Loucy (cell line): ENCODE measurements at regions not wholly inside any gene's neighbourhood (a gene's known extent, or its start where the extent isn't known, plus 50 kb on each side); places are given as distances from the start of the nearest gene placed in this dataset.

ENCODE experiments used
- H2AFZ ChIP-seq: fragments of 200-600 bp; sonication (generic); 2 replicates; pipeline ENCODE4 v1.6.0; 2016; ENCODE audit warnings: antibody characterized with exemption, mild to moderate bottlenecking, low read length, moderate library complexity
- H3F3A ChIP-seq: fragments of 200-600 bp; 2 replicates; pipeline ENCODE4 v1.6.0; 2016; ENCODE audit warnings: antibody characterized with exemption, low read depth, mild to moderate bottlenecking
- H3K27me3 ChIP-seq: fragments of 200-600 bp; sonication (generic); 2 replicates; pipeline ENCODE4 v1.6.1; 2014; ENCODE audit warnings: low read length, mild to moderate bottlenecking; ENCODE audit not compliant: insufficient read depth, poor library complexity, severe bottlenecking
- H3K36me3 ChIP-seq: fragments of 200-600 bp; sonication (generic); 2 replicates; pipeline ENCODE4 v1.6.1; 2016; ENCODE audit warnings: low read length; ENCODE audit not compliant: insufficient read depth
- H3K4me1 ChIP-seq: fragments of 200-600 bp; sonication (generic); 2 replicates; pipeline ENCODE4 v1.5.1; 2014; ENCODE audit warnings: low read length, mild to moderate bottlenecking; ENCODE audit not compliant: insufficient read depth, poor library complexity, severe bottlenecking
- H3K4me2 ChIP-seq: fragments of 200-600 bp; sonication (generic); 2 replicates; pipeline ENCODE4 v1.6.0; 2014; ENCODE audit warnings: antibody characterized with exemption, low read length, low read depth, mild to moderate bottlenecking; ENCODE audit not compliant: poor library complexity, severe bottlenecking
- H3K4me3 ChIP-seq: fragments of 200-600 bp; sonication (generic); 2 replicates; pipeline ENCODE4 v1.5.1; 2014; ENCODE audit warnings: low read length, mild to moderate bottlenecking, mixed read lengths; ENCODE audit not compliant: poor library complexity, severe bottlenecking
- H3K79me2 ChIP-seq: fragments of 200-600 bp; sonication (generic); 2 replicates; pipeline ENCODE4 v1.6.1; 2014; ENCODE audit warnings: low read length; ENCODE audit not compliant: insufficient read depth
- H3K9ac ChIP-seq: fragments of 200-600 bp; sonication (generic); 2 replicates; pipeline ENCODE4 v1.6.0; 2014; ENCODE audit warnings: mild to moderate bottlenecking, low read depth, low read length, moderate library complexity; ENCODE audit not compliant: poor library complexity, severe bottlenecking
- H3K9me2 ChIP-seq: fragments of 200-600 bp; sonication (generic); replicated peaks from 2 replicates; pipeline ENCODE4 v1.6.1; 2016; ENCODE audit warnings: low read depth, low read length, mixed read lengths
- H3K9me3 ChIP-seq: fragments of 200-600 bp; sonication (generic); 2 replicates; pipeline ENCODE4 v1.6.1; 2014; ENCODE audit warnings: mild to moderate bottlenecking, antibody characterized with exemption, low read length, low read depth; ENCODE audit not compliant: insufficient read depth
- H4K20me1 ChIP-seq: fragments of 200-600 bp; sonication (generic); 2 replicates; pipeline ENCODE4 v1.6.0; 2014; ENCODE audit warnings: antibody characterized with exemption, low read length, mild to moderate bottlenecking; ENCODE audit not compliant: insufficient read depth, poor library complexity, severe bottlenecking
- CTCF ChIP-seq: fragments of 200-600 bp; sonication (generic); conservative IDR thresholded peaks from 2 replicates; pipeline ENCODE4 v1.5.1; 2014; ENCODE audit warnings: mild to moderate bottlenecking, antibody characterized with exemption, low read length
- EZH2phosphoT487 ChIP-seq: fragments of 200-600 bp; IDR thresholded peaks from 2 replicates; pipeline ENCODE4 v1.6.1; 2018; ENCODE audit warnings: antibody characterized with exemption, mild to moderate bottlenecking, moderate library complexity, borderline replicate concordance

- no peaks in the 10 kb centered on the region for H3K36me3 ChIP-seq
Measured at GRCh38 chr14:48253020-48253419, 577.6 kb upstream of the MDGA2 start.

GRCh38 chr14:48251290-48251689 lies 575.9 kb upstream of the MDGA2 start:
- no peak overlapping the region for H3K9ac ChIP-seq
- H3K27me3 ChIP-seq, result no peaks in the 10 kb centered on the region
- H4K20me1 ChIP-seq, result no peaks in the 10 kb centered on the region
- H3K4me2 ChIP-seq, result no peak overlapping the region
- H2AFZ ChIP-seq, result no peak overlapping the region
- H3K9me3 ChIP-seq, result no peaks in the 10 kb centered on the region
- no peaks in the 10 kb centered on the region for H3K9me2 ChIP-seq
- TF ChIP-seq EZH2phosphoT487, result no peak
- no peak for TF ChIP-seq CTCF
- no peaks in the 10 kb centered on the region for H3F3A ChIP-seq
- H3K4me3 ChIP-seq, result no peak overlapping the region
- H3K4me1 ChIP-seq, result no peaks in the 10 kb centered on the region
- no peaks in the 10 kb centered on the region for H3K36me3 ChIP-seq
- no peaks in the 10 kb centered on the region for H3K79me2 ChIP-seq

More at GRCh38 chr14:48253020-48253419, 577.6 kb upstream of the MDGA2 start:
- no peaks in the 10 kb centered on the region for H3F3A ChIP-seq
- no peak overlapping the region for H3K9ac ChIP-seq
- H3K4me3 ChIP-seq, result no peak overlapping the region
- H3K4me1 ChIP-seq, result no peaks in the 10 kb centered on the region
- no peaks in the 10 kb centered on the region for H3K9me2 ChIP-seq
- no peaks in the 10 kb centered on the region for H3K9me3 ChIP-seq
- TF ChIP-seq CTCF (no peak), EZH2phosphoT487 (no peak)
- H4K20me1 ChIP-seq, result no peaks in the 10 kb centered on the region
- H2AFZ ChIP-seq, result no peak overlapping the region
- no peaks in the 10 kb centered on the region for H3K79me2 ChIP-seq
- no peaks in the 10 kb centered on the region for H3K27me3 ChIP-seq
- H3K4me2 ChIP-seq, result no peak overlapping the region

- Histone ChIP-seq H3K9me2 (no peaks in the 10 kb centered on the region), H3K9ac (no peak overlapping the region), H3K4me3 (no peak overlapping the region), H3K79me2 (no peaks in the 10 kb centered on the region), H3K27me3 (no peaks in the 10 kb centered on the region), H4K20me1 (no peaks in the 10 kb centered on the region), H3K4me1 (no peaks in the 10 kb centered on the region), H3F3A (no peaks in the 10 kb centered on the region), H3K36me3 (no peaks in the 10 kb centered on the region), H3K4me2 (no peak overlapping the region), H3K9me3 (no peaks in the 10 kb centered on the region), H2AFZ (no peak overlapping the region)
- TF ChIP-seq CTCF, result no peak
- no peak for TF ChIP-seq EZH2phosphoT487
Measured at GRCh38 chr14:48250575-48250974, 575.2 kb upstream of the MDGA2 start.
